Activated CD4-positive, alpha-beta memory T cell treated with anti-CD3 and anti-CD28 coated beads for 36 hours (primary cell): ENCODE measurements at regions not wholly inside any gene's neighbourhood (a gene's known extent, or its start where the extent isn't known, plus 50 kb on each side); places are given as distances from the start of the nearest gene placed in this dataset.

Experiments
- CTCF ChIA-PET: fragments of 350-600 bp; sonication (Branson Sonifier 250); formaldehyde crosslinking; loops from one replicate; lab custom pipeline; 2021; ENCODE audit warnings: antibody characterized with exemption, inconsistent platforms; lab: Charles Lee
- POLR2A ChIA-PET: fragments of 350-600 bp; sonication (Branson Sonifier 250); formaldehyde crosslinking; loops from one replicate; lab custom pipeline; 2021; ENCODE audit warnings: antibody characterized with exemption; lab: Charles Lee
- DNase-seq: peaks from one replicate; pipeline ENCODE4 v3.0.0-alpha.2; 2020
- H3K27ac Mint-ChIP-seq: one replicate; pipeline ENCODE4 v1.8.0; 2021; ENCODE audit warnings: mixed read lengths
- H3K27me3 Mint-ChIP-seq: one replicate; pipeline ENCODE4 v1.8.0; 2021; ENCODE audit warnings: mixed read lengths
- H3K36me3 Mint-ChIP-seq: one replicate; pipeline ENCODE4 v1.8.0; 2021; ENCODE audit warnings: mixed read lengths
- H3K4me1 Mint-ChIP-seq: one replicate; pipeline ENCODE4 v1.8.0; 2021; ENCODE audit warnings: low read depth, mixed read lengths
- H3K4me3 Mint-ChIP-seq: one replicate; pipeline ENCODE4 v1.8.0; 2021; ENCODE audit warnings: mild to moderate bottlenecking, mixed read lengths
- H3K9me3 Mint-ChIP-seq: one replicate; pipeline ENCODE4 v1.8.0; 2021; ENCODE audit warnings: mixed read lengths
- intact Hi-C: fragments of 100-400 bp; cut with micrococcal nuclease; formaldehyde crosslinking; loops from one replicate; pipeline ENCODE4 v1.15.1; 2023

- POLR2A ChIA-PET = no interaction called here
- Mint-ChIP-seq H3K36me3 (no peaks in the 10 kb centered on the region), H3K4me3 (no peak overlapping the region), H3K4me1 (no peaks in the 10 kb centered on the region), H3K27ac (no peak overlapping the region), H3K9me3 (peaks cover 6% of the 10 kb centered on the region), H3K27me3 (no peaks in the 10 kb centered on the region)
- CTCF ChIA-PET = no interaction called here
- intact Hi-C loops = no loop called here
- no peak for DNase-seq
Observed at GRCh38 chr14:104355101-104356019, 217.0 kb downstream of the KIF26A start.

GRCh38 chr14:104356020-104356737 lies 217.8 kb downstream of the KIF26A start:
- ChIA-PET CTCF (no interaction called here), POLR2A (no interaction called here)
- Mint-ChIP-seq H3K36me3 (no peaks in the 10 kb centered on the region), H3K9me3 (peaks cover 5% of the 10 kb centered on the region), H3K27me3 (no peaks in the 10 kb centered on the region), H3K4me1 (no peaks in the 10 kb centered on the region), H3K27ac (no peak overlapping the region), H3K4me3 (no peak overlapping the region)
- intact Hi-C loops = no loop called here
- DNase-seq = no peak

GRCh38 chr14:104356738-104357688 lies 218.6 kb downstream of the KIF26A start:
- H3K4me1 Mint-ChIP-seq = no peaks in the 10 kb centered on the region
- H3K4me3 Mint-ChIP-seq = no peak overlapping the region
- no peaks in the 10 kb centered on the region for H3K27me3 Mint-ChIP-seq
- H3K9me3 Mint-ChIP-seq = no peaks in the 10 kb centered on the region
- no peak for DNase-seq
- CTCF ChIA-PET = no interaction called here
- no peaks in the 10 kb centered on the region for H3K36me3 Mint-ChIP-seq
- no peak overlapping the region for H3K27ac Mint-ChIP-seq
- POLR2A ChIA-PET = no interaction called here
- intact Hi-C loops = no loop called here

- H3K4me3 Mint-ChIP-seq = no peak overlapping the region
- intact Hi-C loops = no loop called here
Observed at GRCh38 chr14:104357689-104358527, 219.5 kb downstream of the KIF26A start.

GRCh38 chr14:104358528-104359300 lies 220.3 kb downstream of the KIF26A start:
- POLR2A ChIA-PET = interaction anchor here (0.6 kb wide), 1 partner anchor 8 kb away, joined by 3 read pairs; no protein-coding TSS in a partner anchor
- no peak for DNase-seq
- H3K27me3 Mint-ChIP-seq = no peaks in the 10 kb centered on the region

More at GRCh38 chr14:104357689-104358527, 219.5 kb downstream of the KIF26A start:
- no peaks in the 10 kb centered on the region for H3K4me1 Mint-ChIP-seq
- no peaks in the 10 kb centered on the region for H3K36me3 Mint-ChIP-seq
- H3K27me3 Mint-ChIP-seq = no peaks in the 10 kb centered on the region
- ChIA-PET CTCF (no interaction called here), POLR2A (no interaction called here)
- no peak overlapping the region for H3K27ac Mint-ChIP-seq
- no peaks in the 10 kb centered on the region for H3K9me3 Mint-ChIP-seq
- DNase-seq = no peak

GRCh38 chr14:104359301-104359968 lies 220.1 kb upstream of the C14orf180 start:
- H3K9me3 Mint-ChIP-seq = no peaks in the 10 kb centered on the region
- ChIA-PET CTCF (no interaction called here), POLR2A (interaction anchor here (0.6 kb wide), 1 partner anchor 9 kb away, joined by 3 read pairs; no protein-coding TSS in a partner anchor)
- intact Hi-C loops = no loop called here
- no peak for DNase-seq
- no peak overlapping the region for H3K4me3 Mint-ChIP-seq
- H3K36me3 Mint-ChIP-seq = no peaks in the 10 kb centered on the region
- H3K27me3 Mint-ChIP-seq = no peaks in the 10 kb centered on the region
- H3K27ac Mint-ChIP-seq = no peak overlapping the region
- H3K4me1 Mint-ChIP-seq = no peaks in the 10 kb centered on the region

More at GRCh38 chr14:104358528-104359300, 220.3 kb downstream of the KIF26A start:
- CTCF ChIA-PET = no interaction called here
- intact Hi-C loops = no loop called here
- Mint-ChIP-seq H3K9me3 (no peaks in the 10 kb centered on the region), H3K4me3 (no peak overlapping the region), H3K4me1 (no peaks in the 10 kb centered on the region), H3K36me3 (no peaks in the 10 kb centered on the region), H3K27ac (no peak overlapping the region)

- Mint-ChIP-seq H3K4me1 (no peaks in the 10 kb centered on the region), H3K9me3 (no peaks in the 10 kb centered on the region), H3K4me3 (no peak overlapping the region), H3K36me3 (no peaks in the 10 kb centered on the region), H3K27ac (no peak overlapping the region), H3K27me3 (no peaks in the 10 kb centered on the region)
- ChIA-PET POLR2A (no interaction called here), CTCF (no interaction called here)
- DNase-seq = no peak
- intact Hi-C loops = no loop called here
Observed at GRCh38 chr14:104359969-104360442, 219.6 kb upstream of the C14orf180 start.

GRCh38 chr14:104360501-104360900 lies 219.1 kb upstream of the C14orf180 start:
- ChIA-PET POLR2A (no interaction called here), CTCF (no interaction called here)
- no peaks in the 10 kb centered on the region for H3K4me1 Mint-ChIP-seq
- H3K36me3 Mint-ChIP-seq = no peaks in the 10 kb centered on the region
- DNase-seq = no peak
- H3K4me3 Mint-ChIP-seq = no peak overlapping the region
- intact Hi-C loops = no loop called here
- no peak overlapping the region for H3K27ac Mint-ChIP-seq
- no peaks in the 10 kb centered on the region for H3K9me3 Mint-ChIP-seq
- no peaks in the 10 kb centered on the region for H3K27me3 Mint-ChIP-seq

GRCh38 chr14:104361101-104361591 lies 218.4 kb upstream of the C14orf180 start:
- Mint-ChIP-seq H3K9me3 (no peaks in the 10 kb centered on the region), H3K27me3 (no peaks in the 10 kb centered on the region), H3K4me1 (no peaks in the 10 kb centered on the region), H3K4me3 (no peak overlapping the region), H3K36me3 (no peaks in the 10 kb centered on the region), H3K27ac (no peak overlapping the region)
- intact Hi-C loops = no loop called here
- no peak for DNase-seq
- ChIA-PET POLR2A (no interaction called here), CTCF (no interaction called here)

GRCh38 chr14:104361921-104362681 lies 217.5 kb upstream of the C14orf180 start:
- H3K27ac Mint-ChIP-seq = no peak overlapping the region
- intact Hi-C loops = no loop called here
- CTCF ChIA-PET = no interaction called here
- no peak overlapping the region for H3K4me3 Mint-ChIP-seq
- no peak for DNase-seq
- no peaks in the 10 kb centered on the region for H3K9me3 Mint-ChIP-seq
- no peaks in the 10 kb centered on the region for H3K4me1 Mint-ChIP-seq
- H3K27me3 Mint-ChIP-seq = no peaks in the 10 kb centered on the region
- POLR2A ChIA-PET = no interaction called here
- no peaks in the 10 kb centered on the region for H3K36me3 Mint-ChIP-seq
